GM12878 (cell line): ENCODE measurements at regions not wholly inside any gene's neighbourhood (a gene's known extent, or its start where the extent isn't known, plus 50 kb on each side); places are given as distances from the start of the nearest gene placed in this dataset.
"Not testable (repeated sequence)": the region's sequence is repeated elsewhere in the genome, so short reads cannot be mapped to it uniquely, and the experiment has no call there.

ENCODE experiments used
- ATAC-seq: fragments of 200-7000 bp; cut with Tn5 transposase; 3 replicates; pipeline ENCODE4 v1.9.1; 2020; ENCODE audit warnings: mild to moderate bottlenecking, moderate library complexity
- BruUV-seq: library from RNA; stranded (reverse); fragments of 400-500 nt; replicated peaks from 2 replicates; lab custom pipeline; 2021; lab: Mats Ljungman, UMichigan
- CTCF ChIA-PET: fragments of 300-600 bp; sonication (Branson Sonifier 250); formaldehyde crosslinking; extraction: SDS; loops from one replicate; lab custom pipeline; 2021; ENCODE audit warnings: inconsistent platforms; lab: Yijun Ruan, JAX
- POLR2A ChIA-PET: fragments of 350-600 bp; formaldehyde crosslinking; extraction: SDS; loops from one replicate; lab custom pipeline; 2021; ENCODE audit warnings: inconsistent platforms; lab: Charles Lee
- RAD21 ChIA-PET: fragments of 300-600 bp; sonication (Branson Sonifier 250); formaldehyde crosslinking; loops from one replicate; lab custom pipeline; 2023; ENCODE audit warnings: antibody characterized with exemption; ENCODE audit not compliant: unreplicated experiment; lab: Charles Lee
- SMC1A ChIA-PET: fragments of 300-600 bp; sonication (Branson Sonifier 250); formaldehyde crosslinking; loops from one replicate; lab custom pipeline; 2023; ENCODE audit not compliant: unreplicated experiment, uncharacterized antibody; lab: Charles Lee
- DNase-seq: peaks from one replicate; pipeline ENCODE4 v3.0.0-alpha.2; 2011; ENCODE audit warnings: low read depth, low spot score
- FAIRE-seq: peaks from 3 replicates; lab custom pipeline; 2011; peaks lifted over from hg19 to GRCh38; lab: Jason Lieb, UNC
- H2AFZ ChIP-seq: 2 replicates; pipeline ENCODE4 v1.6.0; 2011; ENCODE audit warnings: low read depth, low read length, control low read depth; ENCODE audit not compliant: control insufficient read depth
- H3K27ac ChIP-seq: 2 replicates; pipeline ENCODE4 v1.5.1; 2011; ENCODE audit warnings: control low read depth; ENCODE audit not compliant: control insufficient read depth, insufficient read depth
- H3K27me3 ChIP-seq, 2 experiments: replicated peaks in 1 of 2; 2 replicates each; pipeline versions ENCODE4 v1.6.0 to v1.6.1; 2011; ENCODE audit warnings: low read length in 1 of 2; ENCODE audit not compliant: control insufficient read depth in 2 of 2, insufficient read depth in 2 of 2
- H3K36me3 ChIP-seq, 2 experiments: 2 replicates each; pipeline ENCODE4 v1.5.1; 2011; ENCODE audit warnings: low read length in 1 of 2; ENCODE audit not compliant: control insufficient read depth in 2 of 2, insufficient read depth in 2 of 2
- H3K4me1 ChIP-seq: 2 replicates; pipeline ENCODE4 v1.6.1; 2011; ENCODE audit warnings: mild to moderate bottlenecking, low read length, moderate library complexity, mixed read lengths; ENCODE audit not compliant: control insufficient read depth, insufficient read depth
- H3K4me2 ChIP-seq: 2 replicates; pipeline ENCODE4 v1.6.0; 2011; ENCODE audit warnings: control low read depth; ENCODE audit not compliant: control insufficient read depth, insufficient read depth
- H3K4me3 ChIP-seq: fragments of 200-600 bp; sonication (generic); 2 replicates; pipeline ENCODE4 v1.5.1; 2016
- H3K79me2 ChIP-seq: 2 replicates; pipeline ENCODE4 v1.6.0; 2011; ENCODE audit warnings: low read length; ENCODE audit not compliant: control insufficient read depth, insufficient read depth
- H3K9ac ChIP-seq: 2 replicates; pipeline ENCODE4 v1.8.0; 2011; ENCODE audit warnings: low read length, control low read depth, mixed read lengths; ENCODE audit not compliant: control insufficient read depth, insufficient read depth
- H3K9me3 ChIP-seq: replicated peaks from 3 replicates; pipeline ENCODE4 v1.5.1; 2011; ENCODE audit warnings: mild to moderate bottlenecking, low read length; ENCODE audit not compliant: control insufficient read depth, insufficient read depth
- H4K20me1 ChIP-seq: 2 replicates; pipeline ENCODE4 v1.6.0; 2011; ENCODE audit not compliant: control insufficient read depth, insufficient read depth
- CBX5 ChIP-seq: sonication (generic); IDR thresholded peaks from 2 replicates; pipeline ENCODE4 v1.6.1; 2016; ENCODE audit warnings: low read depth, moderate library complexity, mild to moderate bottlenecking, inconsistent platforms
- HDAC2 ChIP-seq: fragments of 200-600 bp; sonication (generic); IDR thresholded peaks from 2 replicates; pipeline ENCODE4 v1.6.1; 2017
- MEF2A ChIP-seq: IDR thresholded peaks from 2 replicates; pipeline ENCODE4 v1.6.1; 2011; ENCODE audit warnings: low read depth, mild to moderate bottlenecking, low read length, moderate library complexity; ENCODE audit not compliant: insufficient read depth
- SIX5 ChIP-seq: IDR thresholded peaks from 2 replicates; pipeline ENCODE4 v1.6.1; 2011; ENCODE audit warnings: mild to moderate bottlenecking, low read depth, low read length, moderate library complexity; ENCODE audit not compliant: severe bottlenecking
- SP1 ChIP-seq: IDR thresholded peaks from one replicate; pipeline ENCODE4 v1.6.1; 2011; ENCODE audit warnings: low read depth, low read length
- SPI1 ChIP-seq: IDR thresholded peaks from 2 replicates; pipeline ENCODE4 v1.6.1; 2011; ENCODE audit warnings: low read depth, mild to moderate bottlenecking, low read length, moderate library complexity, borderline replicate concordance; ENCODE audit not compliant: insufficient read depth
- ZNF274 ChIP-seq: IDR thresholded peaks from one replicate; pipeline ENCODE4 v1.8.0; 2011; ENCODE audit not compliant: insufficient read length, insufficient read depth
- WGBS: methylation state at CpG from one replicate; pipeline ENCODE4 v1.1.6; 2016; ENCODE audit warnings: low lambda C conversion rate; ENCODE audit not compliant: insufficient replicate concordance, insufficient coverage; ENCODE audit errors: missing lambda C conversion rate; 5-methylcytosine and 5-hydroxymethylcytosine counted together
- in situ Hi-C: fragments of 300-500 bp; cut with MboI; formaldehyde crosslinking; loops from 9 replicates; pipeline ENCODE4 v1.14.3; 2018; ENCODE audit warnings: mixed read lengths
- intact Hi-C: fragments of 100-400 bp; cut with micrococcal nuclease; formaldehyde crosslinking; loops from one replicate; pipeline ENCODE4 v1.14.2; 2022; ENCODE audit not compliant: unreplicated experiment

DNA sequence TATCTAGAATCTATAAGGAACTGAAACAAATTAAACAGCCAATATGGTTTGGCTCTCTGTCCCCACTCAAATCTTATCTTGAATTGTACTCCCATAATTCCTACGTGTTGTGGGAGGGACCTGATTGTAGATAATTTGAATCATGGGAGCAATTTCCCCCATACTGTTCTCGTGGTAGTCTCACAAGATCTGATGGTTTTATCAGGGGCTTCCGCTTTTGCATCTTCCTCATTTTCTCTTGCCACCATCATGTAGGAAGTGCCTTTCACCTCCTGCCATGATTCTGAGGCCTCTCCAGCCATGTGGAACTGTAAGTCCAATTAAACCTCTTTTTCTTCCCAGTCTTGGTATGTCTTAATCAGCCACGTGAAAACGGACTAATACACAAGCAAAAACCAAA is 185.0 kb downstream of the TBX15 start:
- CTCF ChIA-PET: not testable (repeated sequence)

DNA sequence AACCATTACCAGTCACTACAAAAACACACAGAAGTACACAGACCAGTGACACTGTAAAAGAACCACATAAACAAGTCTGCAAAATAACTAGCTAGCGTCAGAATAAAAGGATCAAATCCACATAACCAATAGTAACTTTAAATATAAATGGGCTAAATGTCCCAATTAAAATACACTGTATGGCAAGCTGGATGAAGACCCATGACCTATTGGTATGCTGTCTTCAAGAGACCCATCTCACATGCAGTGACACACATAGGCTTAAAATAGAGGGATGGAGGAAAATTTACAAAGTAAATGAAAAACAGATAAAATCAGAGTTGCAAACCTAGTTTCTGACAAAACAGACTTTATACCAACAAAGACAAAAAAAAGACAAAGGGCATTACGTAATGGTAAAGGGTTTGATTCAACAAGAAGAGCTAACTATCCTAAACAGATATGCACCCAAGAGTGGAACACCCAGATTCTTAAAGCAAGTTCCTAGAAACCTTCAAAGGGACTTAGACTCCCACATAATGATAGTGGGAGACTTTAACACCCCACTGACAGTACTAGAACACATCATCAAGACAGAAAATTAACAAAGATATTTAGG is 196.9 kb downstream of the TBX15 start:
- BruUV-seq: no TSS peak
- no peak overlapping the region for H3K27ac ChIP-seq
- H2AFZ ChIP-seq: no peak overlapping the region
- H3K79me2 ChIP-seq: no peaks in the 10 kb centered on the region
- H3K9me3 ChIP-seq: no peaks in the 10 kb centered on the region; the same call in 2 of the 3 replicates
- FAIRE-seq (no peak), ATAC-seq (no peak), DNase-seq (no peak)
- in situ Hi-C loops: no loop called here
- POLR2A ChIA-PET: no interaction called here
- no peaks in the 10 kb centered on the region for H3K4me1 ChIP-seq
- no peaks in the 10 kb centered on the region for H4K20me1 ChIP-seq
- no peaks in the 10 kb centered on the region for H3K27me3 ChIP-seq
- SMC1A ChIA-PET: no interaction called here
- RAD21 ChIA-PET: no interaction called here
- H3K36me3 ChIP-seq: no peaks in the 10 kb centered on the region
- no peak overlapping the region for H3K4me2 ChIP-seq
- no peak overlapping the region for H3K4me3 ChIP-seq
- CTCF ChIA-PET: no interaction called here
- intact Hi-C loops: no loop called here
- 0% methylated on average over 2 of the region's 2 CpGs for WGBS
- no peak overlapping the region for H3K9ac ChIP-seq
- no peak for TF ChIP-seq SIX5
- TF ChIP-seq HDAC2: no peak
- TF ChIP-seq SP1: no peak
- TF ChIP-seq ZNF274: no peak
- no peak for TF ChIP-seq CBX5
- no peak for TF ChIP-seq MEF2A

More for the DNA sequence above, 185.0 kb downstream of the TBX15 start:
- H3K9ac ChIP-seq, intact Hi-C loops, H3K79me2 ChIP-seq, H3K4me2 ChIP-seq, H3K36me3 ChIP-seq, DNase-seq, in situ Hi-C loops, SMC1A ChIA-PET, RAD21 ChIA-PET, H3K27ac ChIP-seq, BruUV-seq, H3K4me3 ChIP-seq, POLR2A ChIA-PET, FAIRE-seq, H3K27me3 ChIP-seq, H3K9me3 ChIP-seq, H2AFZ ChIP-seq, ATAC-seq, H3K4me1 ChIP-seq, H4K20me1 ChIP-seq: not testable (repeated sequence)
- 0 out of 2 replicates have a peak, but pooled peaks have one; percentile 2 for TF ChIP-seq SPI1
- WGBS: 20% methylated on average over 5 of the region's 5 CpGs
